ENCODE measurements at regions not wholly inside any gene's neighbourhood (a gene's known extent, or its start where the extent isn't known, plus 50 kb on each side); places are given as distances from the start of the nearest gene placed in this dataset.

DNA sequence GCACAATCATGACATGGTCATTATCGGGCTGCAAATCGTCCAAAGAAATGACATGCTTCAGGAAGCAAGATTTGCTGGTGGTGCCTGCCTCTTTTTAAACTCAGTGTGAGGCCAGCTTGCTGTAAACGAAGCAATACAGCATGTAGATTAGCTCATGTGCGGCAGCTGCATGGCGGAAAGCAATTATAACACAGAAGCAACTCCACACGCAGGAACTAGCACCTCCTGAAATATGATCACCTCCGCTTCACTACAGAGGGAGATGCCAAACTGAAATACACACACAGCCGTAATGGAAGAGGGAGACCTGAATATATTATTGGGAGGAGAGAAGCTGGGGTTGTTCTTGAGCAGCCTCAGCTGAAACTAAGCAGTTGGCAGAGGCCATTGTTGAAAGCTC lies 312.5 kb downstream of the PSAT1 start:
- no peaks in the 10 kb centered on the region for H3K36me3 ChIP-seq (ENCODE audit: control insufficient read depth, insufficient read depth, low read length)
- 35% methylated on average over 3 of the region's 8 CpGs for WGBS (ENCODE audit: insufficient coverage)
- no peaks in the 10 kb centered on the region for H3K9me3 ChIP-seq (replicated peaks; ENCODE audit: control insufficient read depth, low read depth, low read length)
- DNase-seq: peak; percentile 28
- no peaks in the 10 kb centered on the region for H3K27me3 ChIP-seq (ENCODE audit: control insufficient read depth, insufficient read depth, low read length)
- H3K4me3 ChIP-seq (ENCODE audit: low read length): no peak overlapping the region
- H3K27ac ChIP-seq (ENCODE audit: low read length): no peak overlapping the region
- peaks cover 9% of the 10 kb centered on the region for H3K4me1 ChIP-seq (ENCODE audit: control insufficient read depth, insufficient read depth, low read length)

- H3K4me1 ChIP-seq (ENCODE audit: control insufficient read depth, insufficient read depth, low read length): peaks cover 2% of the 10 kb centered on the region
- no peak overlapping the region for H3K27ac ChIP-seq (ENCODE audit: low read length)
- H3K27me3 ChIP-seq (ENCODE audit: control insufficient read depth, insufficient read depth, low read length): no peaks in the 10 kb centered on the region
- no CpG with 5 or more reads among the region's 2 CpGs for WGBS (ENCODE audit: insufficient coverage)
- H3K36me3 ChIP-seq (ENCODE audit: control insufficient read depth, insufficient read depth, low read length): no peaks in the 10 kb centered on the region
- no peak overlapping the region for H3K4me3 ChIP-seq (ENCODE audit: low read length)
- DNase-seq: no peak
- H3K9me3 ChIP-seq (replicated peaks; ENCODE audit: control insufficient read depth, low read depth, low read length): no peaks in the 10 kb centered on the region
Observed at GRCh38 chr9:78612091-78612490, 315.2 kb downstream of the PSAT1 start.

DNA sequence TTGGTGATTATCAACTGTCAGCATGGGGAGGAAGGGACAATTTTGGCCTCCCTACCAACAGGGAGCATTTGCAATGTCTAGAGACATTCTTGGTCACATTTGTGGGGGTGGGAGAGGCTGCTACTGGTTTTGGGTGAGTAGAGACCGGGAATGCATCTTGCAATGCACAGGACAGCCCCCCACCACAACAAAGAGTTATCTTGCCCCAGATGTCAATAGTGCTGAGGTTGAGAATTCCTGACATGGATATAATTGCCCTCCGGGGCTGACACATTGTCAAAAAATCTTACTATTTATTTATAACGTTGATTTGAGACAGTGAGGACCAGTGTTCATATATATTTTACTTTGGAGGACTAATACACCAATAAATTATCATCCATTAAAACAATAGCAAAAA lies 316.1 kb downstream of the PSAT1 start:
- H3K4me3 ChIP-seq (ENCODE audit: low read length): no peak overlapping the region
- no CpG with 5 or more reads among the region's 3 CpGs for WGBS (ENCODE audit: insufficient coverage)
- H3K27me3 ChIP-seq (ENCODE audit: control insufficient read depth, insufficient read depth, low read length): no peaks in the 10 kb centered on the region
- DNase-seq: no peak
- H3K27ac ChIP-seq (ENCODE audit: low read length): no peak overlapping the region
- no peaks in the 10 kb centered on the region for H3K36me3 ChIP-seq (ENCODE audit: control insufficient read depth, insufficient read depth, low read length)
- no peaks in the 10 kb centered on the region for H3K9me3 ChIP-seq (replicated peaks; ENCODE audit: control insufficient read depth, low read depth, low read length)
- peaks cover 2% of the 10 kb centered on the region for H3K4me1 ChIP-seq (ENCODE audit: control insufficient read depth, insufficient read depth, low read length)

- Histone ChIP-seq H3K36me3 (ENCODE audit: control insufficient read depth, insufficient read depth, low read length) (no peaks in the 10 kb centered on the region), H3K4me3 (ENCODE audit: low read length) (no peak overlapping the region), H3K4me1 (ENCODE audit: control insufficient read depth, insufficient read depth, low read length) (peaks cover 1% of the 10 kb centered on the region), H3K9me3 (replicated peaks; ENCODE audit: control insufficient read depth, low read depth, low read length) (no peaks in the 10 kb centered on the region), H3K27me3 (ENCODE audit: control insufficient read depth, insufficient read depth, low read length) (no peaks in the 10 kb centered on the region), H3K27ac (ENCODE audit: low read length) (no peak overlapping the region)
- 44% methylated on average over 3 of the region's 3 CpGs for WGBS (ENCODE audit: insufficient coverage)
- DNase-seq: no peak
Observed at GRCh38 chr9:78614892-78615291, 318.0 kb downstream of the PSAT1 start.

DNA sequence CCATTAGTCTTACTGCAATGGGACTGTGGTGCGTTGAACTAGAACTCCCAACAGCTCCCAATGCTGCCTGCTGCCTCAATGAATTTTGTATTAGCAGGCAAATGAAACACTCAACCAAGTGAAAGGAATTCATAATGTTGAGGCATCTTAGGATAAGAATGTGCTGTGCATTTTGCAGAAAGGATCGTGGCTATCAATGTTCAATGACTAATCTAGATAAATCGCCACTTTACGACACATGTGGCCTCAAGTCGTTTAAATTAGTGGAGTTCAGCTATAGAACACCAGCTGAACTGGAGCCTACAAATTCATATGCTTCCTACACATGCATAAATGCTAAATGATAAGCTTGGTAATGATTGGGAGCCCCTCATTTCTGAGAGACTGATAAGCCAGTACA lies 318.4 kb downstream of the PSAT1 start:
- WGBS (ENCODE audit: insufficient coverage): no CpG with 5 or more reads among the region's 5 CpGs
- no peak overlapping the region for H3K27ac ChIP-seq (ENCODE audit: low read length)
- no peaks in the 10 kb centered on the region for H3K27me3 ChIP-seq (ENCODE audit: control insufficient read depth, insufficient read depth, low read length)
- DNase-seq: no peak
- H3K4me3 ChIP-seq (ENCODE audit: low read length): no peak overlapping the region
- no peaks in the 10 kb centered on the region for H3K36me3 ChIP-seq (ENCODE audit: control insufficient read depth, insufficient read depth, low read length)
- H3K4me1 ChIP-seq (ENCODE audit: control insufficient read depth, insufficient read depth, low read length): no peaks in the 10 kb centered on the region
- H3K9me3 ChIP-seq (replicated peaks; ENCODE audit: control insufficient read depth, low read depth, low read length): no peaks in the 10 kb centered on the region

DNA sequence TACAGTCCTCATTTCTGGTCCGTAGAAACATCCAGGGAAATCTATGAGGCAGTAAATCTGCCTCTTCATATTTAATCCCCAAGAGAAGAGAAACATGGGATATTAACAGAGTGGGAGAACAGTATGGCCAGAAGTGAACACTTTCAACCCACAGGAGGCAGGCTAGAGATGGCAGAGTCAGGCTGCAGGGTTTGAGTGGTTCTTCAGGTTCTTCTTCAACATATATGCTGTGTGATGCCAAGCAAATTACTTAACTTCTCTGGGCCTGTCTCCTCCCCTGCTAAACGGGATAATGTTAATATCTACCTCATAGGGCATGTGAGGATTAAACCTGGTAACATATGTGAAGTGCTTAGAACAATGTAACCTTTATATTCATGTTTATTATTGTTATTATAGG lies 321.8 kb downstream of the PSAT1 start:
- Histone ChIP-seq H3K9me3 (replicated peaks; ENCODE audit: control insufficient read depth, low read depth, low read length) (no peaks in the 10 kb centered on the region), H3K27me3 (ENCODE audit: control insufficient read depth, insufficient read depth, low read length) (no peaks in the 10 kb centered on the region), H3K4me1 (ENCODE audit: control insufficient read depth, insufficient read depth, low read length) (no peaks in the 10 kb centered on the region), H3K36me3 (ENCODE audit: control insufficient read depth, insufficient read depth, low read length) (no peaks in the 10 kb centered on the region), H3K27ac (ENCODE audit: low read length) (no peak overlapping the region), H3K4me3 (ENCODE audit: low read length) (no peak overlapping the region)
- WGBS (ENCODE audit: insufficient coverage): no CpG with 5 or more reads among the region's 2 CpGs
- DNase-seq: no peak

DNA sequence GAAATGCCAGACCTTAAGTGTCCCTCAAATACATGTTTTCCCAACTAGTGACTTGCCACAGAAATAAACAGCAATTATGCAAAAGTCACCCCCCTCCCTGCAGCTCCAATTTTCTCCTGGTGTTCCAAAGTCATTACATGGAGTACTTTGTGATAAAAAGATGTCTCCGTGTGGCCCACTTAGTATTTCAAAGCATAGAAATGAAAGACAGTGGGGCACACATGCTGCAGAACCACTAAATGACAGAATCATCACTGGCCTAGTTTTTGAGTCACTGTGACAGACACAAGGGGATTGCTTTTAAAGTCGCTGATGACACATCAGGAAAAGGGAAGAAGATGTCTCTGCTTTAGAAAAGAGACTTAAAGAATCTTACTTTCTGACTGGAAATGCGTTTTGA lies 323.4 kb downstream of the PSAT1 start:
- WGBS (ENCODE audit: insufficient coverage): 63% methylated on average over 2 of the region's 3 CpGs
- Histone ChIP-seq H3K9me3 (replicated peaks; ENCODE audit: control insufficient read depth, low read depth, low read length) (no peaks in the 10 kb centered on the region), H3K36me3 (ENCODE audit: control insufficient read depth, insufficient read depth, low read length) (no peaks in the 10 kb centered on the region)

DNA sequence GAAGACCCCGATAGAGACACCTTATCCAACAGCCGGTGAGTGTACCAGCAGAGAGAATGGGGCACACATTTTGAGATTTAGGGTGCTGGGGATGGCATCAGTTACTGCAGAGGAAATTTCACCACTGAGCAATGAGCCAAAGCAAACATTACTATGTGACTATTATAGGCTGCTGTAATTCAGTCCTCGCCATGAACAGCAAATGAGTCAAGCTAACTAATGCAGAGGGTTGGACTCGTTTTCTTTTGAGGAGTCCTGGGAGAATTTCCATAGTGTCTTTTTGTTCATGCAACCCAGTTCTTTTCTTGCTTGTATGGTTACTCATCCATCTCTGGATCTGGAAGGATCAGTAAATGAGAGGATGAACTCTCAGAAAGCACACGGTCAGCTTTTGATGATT lies 323.8 kb downstream of the PSAT1 start:
- Histone ChIP-seq H3K27me3 (ENCODE audit: control insufficient read depth, insufficient read depth, low read length) (no peaks in the 10 kb centered on the region), H3K4me3 (ENCODE audit: low read length) (no peak overlapping the region), H3K4me1 (ENCODE audit: control insufficient read depth, insufficient read depth, low read length) (no peaks in the 10 kb centered on the region), H3K27ac (ENCODE audit: low read length) (no peak overlapping the region), H3K36me3 (ENCODE audit: control insufficient read depth, insufficient read depth, low read length) (no peaks in the 10 kb centered on the region), H3K9me3 (replicated peaks; ENCODE audit: control insufficient read depth, low read depth, low read length) (no peaks in the 10 kb centered on the region)
- WGBS (ENCODE audit: insufficient coverage): 96% methylated on average over 3 of the region's 5 CpGs
- DNase-seq: no peak

More for the DNA sequence above, 323.4 kb downstream of the PSAT1 start:
- DNase-seq: no peak
- H3K4me1 ChIP-seq (ENCODE audit: control insufficient read depth, insufficient read depth, low read length): no peaks in the 10 kb centered on the region
- H3K27me3 ChIP-seq (ENCODE audit: control insufficient read depth, insufficient read depth, low read length): no peaks in the 10 kb centered on the region
- no peak overlapping the region for H3K27ac ChIP-seq (ENCODE audit: low read length)
- no peak overlapping the region for H3K4me3 ChIP-seq (ENCODE audit: low read length)

- Histone ChIP-seq H3K27ac (ENCODE audit: low read length) (no peak overlapping the region), H3K27me3 (ENCODE audit: control insufficient read depth, insufficient read depth, low read length) (no peaks in the 10 kb centered on the region), H3K4me1 (ENCODE audit: control insufficient read depth, insufficient read depth, low read length) (no peaks in the 10 kb centered on the region), H3K4me3 (ENCODE audit: low read length) (no peak overlapping the region), H3K9me3 (replicated peaks; ENCODE audit: control insufficient read depth, low read depth, low read length) (no peaks in the 10 kb centered on the region), H3K36me3 (ENCODE audit: control insufficient read depth, insufficient read depth, low read length) (no peaks in the 10 kb centered on the region)
- DNase-seq: peak; percentile 15
- no CpG with 5 or more reads among the region's 2 CpGs for WGBS (ENCODE audit: insufficient coverage)
Observed at GRCh38 chr9:78622126-78622525, 325.2 kb downstream of the PSAT1 start.

- Histone ChIP-seq H3K4me1 (ENCODE audit: control insufficient read depth, insufficient read depth, low read length) (no peaks in the 10 kb centered on the region), H3K27me3 (ENCODE audit: control insufficient read depth, insufficient read depth, low read length) (no peaks in the 10 kb centered on the region), H3K36me3 (ENCODE audit: control insufficient read depth, insufficient read depth, low read length) (no peaks in the 10 kb centered on the region), H3K27ac (ENCODE audit: low read length) (no peak overlapping the region), H3K4me3 (ENCODE audit: low read length) (no peak overlapping the region), H3K9me3 (replicated peaks; ENCODE audit: control insufficient read depth, low read depth, low read length) (no peaks in the 10 kb centered on the region)
- no peak for DNase-seq
Observed at GRCh38 chr9:78626971-78627370, 330.0 kb downstream of the PSAT1 start.

DNA sequence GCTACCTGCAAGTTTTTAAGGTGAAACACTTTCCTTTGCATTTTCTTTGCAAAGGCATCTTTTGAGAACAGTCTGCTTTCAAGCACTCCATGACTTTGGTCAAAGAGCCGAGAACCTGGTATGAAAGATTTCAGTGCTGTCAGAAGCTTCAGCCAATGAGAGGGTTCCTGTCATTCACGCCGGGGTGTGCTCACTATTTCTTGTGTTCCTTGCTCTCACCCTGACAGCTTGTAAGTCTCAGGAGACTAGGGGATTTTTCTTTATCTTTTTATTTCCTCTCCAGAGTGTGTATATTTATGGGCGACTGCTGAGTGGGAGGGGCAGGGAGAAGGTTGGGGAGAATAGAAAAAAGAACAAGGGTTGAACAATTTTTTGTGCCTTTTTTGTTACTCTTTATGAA lies 334.0 kb downstream of the PSAT1 start:
- WGBS (ENCODE audit: insufficient coverage): 100% methylated on average over 1 of the region's 4 CpGs
- H3K36me3 ChIP-seq (ENCODE audit: control insufficient read depth, insufficient read depth, low read length): no peaks in the 10 kb centered on the region
- no peaks in the 10 kb centered on the region for H3K9me3 ChIP-seq (replicated peaks; ENCODE audit: control insufficient read depth, low read depth, low read length)
- H3K4me3 ChIP-seq (ENCODE audit: low read length): no peak overlapping the region
- H3K27ac ChIP-seq (ENCODE audit: low read length): no peak overlapping the region
- H3K27me3 ChIP-seq (ENCODE audit: control insufficient read depth, insufficient read depth, low read length): no peaks in the 10 kb centered on the region
- H3K4me1 ChIP-seq (ENCODE audit: control insufficient read depth, insufficient read depth, low read length): no peaks in the 10 kb centered on the region
- no peak for DNase-seq

Measured in muscle of leg (tissue), 3 donors.